ENCODE measurements at regions not wholly inside any gene's neighbourhood (a gene's known extent, or its start where the extent isn't known, plus 50 kb on each side); places are given as distances from the start of the nearest gene placed in this dataset.
"Not testable (repeated sequence)": the region's sequence is repeated elsewhere in the genome, so short reads cannot be mapped to it uniquely, and the experiment has no call there.

DNA sequence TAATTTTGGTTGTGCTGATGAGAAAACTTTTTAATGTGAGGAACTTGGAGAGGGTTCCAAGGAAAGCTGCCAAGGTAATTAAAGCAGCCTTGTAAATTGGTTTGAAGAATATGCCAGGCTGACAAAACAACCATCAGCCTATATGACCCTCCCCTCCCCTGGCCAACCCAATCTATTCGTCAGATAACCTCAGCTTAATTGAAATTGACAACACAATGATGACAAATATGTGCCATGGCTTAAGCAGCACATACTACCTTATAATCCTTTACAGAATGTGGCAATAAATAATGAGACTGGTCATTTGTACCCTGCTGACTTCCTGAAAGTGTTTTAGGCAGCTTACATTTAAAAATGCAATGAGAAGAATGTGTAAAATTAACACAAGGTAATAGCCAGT is 118.2 kb downstream of the EFHB start:
- Histone ChIP-seq H3K27me3 (ENCODE audit: insufficient read depth, low read length) (no peaks in the 10 kb centered on the region), H3K27ac (ENCODE audit: low read depth, low read length) (no peak overlapping the region), H3K4me3 (ENCODE audit: insufficient read depth, low read depth, low read length) (no peak overlapping the region), H2AFZ (ENCODE audit: low read depth, low read length) (no peak overlapping the region), H3K36me3 (ENCODE audit: insufficient read depth, low read length) (no peaks in the 10 kb centered on the region), H3K9me3 (ENCODE audit: insufficient read depth, low read depth, low read length) (no peaks in the 10 kb centered on the region), H3K4me2 (ENCODE audit: low read length) (no peak overlapping the region), H3K79me2 (ENCODE audit: insufficient read depth, low read length) (no peaks in the 10 kb centered on the region), H3K4me1 (ENCODE audit: insufficient read depth, low read length) (no peaks in the 10 kb centered on the region), H3K9ac (ENCODE audit: low read length) (no peak overlapping the region), H4K20me1 (ENCODE audit: insufficient read depth, low read length) (no peaks in the 10 kb centered on the region)
- no peaks in the 10 kb centered on the region for H3K9me3 Mint-ChIP-seq (ENCODE audit: unreplicated experiment)
- H3K4me3 Mint-ChIP-seq (ENCODE audit: unreplicated experiment) = no peak overlapping the region
- no peak for DNase-seq (ENCODE audit: low read depth)
- no peak for FAIRE-seq
- TF ChIP-seq, protein P1, sequence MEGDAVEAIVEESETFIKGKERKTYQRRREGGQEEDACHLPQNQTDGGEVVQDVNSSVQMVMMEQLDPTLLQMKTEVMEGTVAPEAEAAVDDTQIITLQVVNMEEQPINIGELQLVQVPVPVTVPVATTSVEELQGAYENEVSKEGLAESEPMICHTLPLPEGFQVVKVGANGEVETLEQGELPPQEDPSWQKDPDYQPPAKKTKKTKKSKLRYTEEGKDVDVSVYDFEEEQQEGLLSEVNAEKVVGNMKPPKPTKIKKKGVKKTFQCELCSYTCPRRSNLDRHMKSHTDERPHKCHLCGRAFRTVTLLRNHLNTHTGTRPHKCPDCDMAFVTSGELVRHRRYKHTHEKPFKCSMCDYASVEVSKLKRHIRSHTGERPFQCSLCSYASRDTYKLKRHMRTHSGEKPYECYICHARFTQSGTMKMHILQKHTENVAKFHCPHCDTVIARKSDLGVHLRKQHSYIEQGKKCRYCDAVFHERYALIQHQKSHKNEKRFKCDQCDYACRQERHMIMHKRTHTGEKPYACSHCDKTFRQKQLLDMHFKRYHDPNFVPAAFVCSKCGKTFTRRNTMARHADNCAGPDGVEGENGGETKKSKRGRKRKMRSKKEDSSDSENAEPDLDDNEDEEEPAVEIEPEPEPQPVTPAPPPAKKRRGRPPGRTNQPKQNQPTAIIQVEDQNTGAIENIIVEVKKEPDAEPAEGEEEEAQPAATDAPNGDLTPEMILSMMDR (IDR thresholded peaks at IDR 0.05; ENCODE audit: insufficient read depth, low read depth, low read length) = no peak
- no peak for TF ChIP-seq EZH2 (IDR thresholded peaks at IDR 0.05; ENCODE audit: insufficient read depth, low read length)
- no peaks in the 10 kb centered on the region for H3K36me3 Mint-ChIP-seq (ENCODE audit: low read depth, unreplicated experiment)
- no peaks in the 10 kb centered on the region for H3K4me1 Mint-ChIP-seq (ENCODE audit: low read depth, unreplicated experiment)
- no peak overlapping the region for H3K27ac Mint-ChIP-seq (ENCODE audit: unreplicated experiment)
- H3K27me3 Mint-ChIP-seq (ENCODE audit: low read depth, unreplicated experiment) = no peaks in the 10 kb centered on the region

DNA sequence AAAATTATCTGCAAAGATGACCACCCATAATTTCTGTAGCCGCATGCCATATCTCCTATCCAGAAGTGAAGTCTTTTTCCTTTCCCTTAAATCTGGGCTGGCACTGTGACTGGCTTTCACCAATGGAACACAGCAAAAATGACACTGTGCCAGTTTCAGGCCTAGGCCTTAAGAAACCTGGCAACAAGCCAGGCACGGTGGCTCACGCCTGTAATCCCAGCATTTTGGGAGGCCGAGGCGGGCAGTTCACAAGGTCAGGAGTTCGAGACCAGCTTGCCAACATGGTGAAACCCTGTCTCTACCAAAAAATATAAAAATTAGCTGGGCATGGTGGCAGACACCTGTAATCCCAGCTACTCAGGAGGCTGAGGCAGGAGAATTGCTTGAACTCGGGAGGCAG is 120.3 kb downstream of the EFHB start:
- not testable (repeated sequence) for H3K4me2 ChIP-seq (ENCODE audit: low read length); H3K9me3 Mint-ChIP-seq (ENCODE audit: unreplicated experiment); H3K36me3 ChIP-seq (ENCODE audit: insufficient read depth, low read length); FAIRE-seq; H3K4me1 ChIP-seq (ENCODE audit: insufficient read depth, low read length); H3K27ac Mint-ChIP-seq (ENCODE audit: unreplicated experiment); H3K9ac ChIP-seq (ENCODE audit: low read length); H3K27ac ChIP-seq (ENCODE audit: low read depth, low read length); H3K27me3 ChIP-seq (ENCODE audit: insufficient read depth, low read length); H2AFZ ChIP-seq (ENCODE audit: low read depth, low read length); H3K4me3 ChIP-seq (ENCODE audit: insufficient read depth, low read depth, low read length); H3K4me1 Mint-ChIP-seq (ENCODE audit: low read depth, unreplicated experiment); H3K36me3 Mint-ChIP-seq (ENCODE audit: low read depth, unreplicated experiment); H3K4me3 Mint-ChIP-seq (ENCODE audit: unreplicated experiment); H3K9me3 ChIP-seq (ENCODE audit: insufficient read depth, low read depth, low read length); H3K79me2 ChIP-seq (ENCODE audit: insufficient read depth, low read length); DNase-seq (ENCODE audit: low read depth); H4K20me1 ChIP-seq (ENCODE audit: insufficient read depth, low read length); H3K27me3 Mint-ChIP-seq (ENCODE audit: low read depth, unreplicated experiment)

DNA sequence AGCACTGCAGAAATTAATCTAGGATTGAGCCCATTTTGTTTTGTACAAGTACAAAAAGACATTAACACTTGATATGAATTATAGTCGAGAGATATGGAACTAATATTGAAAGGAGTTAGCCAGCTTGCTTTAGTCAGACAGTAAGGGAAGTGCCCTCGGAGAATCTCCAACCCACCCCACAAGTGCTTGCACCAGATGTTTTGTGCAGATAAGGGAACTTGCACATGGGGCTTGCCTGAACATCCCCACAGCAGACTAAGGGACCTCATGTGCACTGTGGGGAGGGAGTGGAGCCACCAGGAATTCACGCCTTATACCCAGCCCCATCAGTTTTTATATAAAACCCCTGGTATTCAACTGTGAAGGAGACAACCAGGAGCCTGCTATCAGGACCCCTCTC is 122.3 kb downstream of the EFHB start:
- DNase-seq (ENCODE audit: low read depth) (no peak), FAIRE-seq (no peak)
- H3K27ac Mint-ChIP-seq (ENCODE audit: unreplicated experiment) = no peak overlapping the region
- Histone ChIP-seq H3K9ac (ENCODE audit: low read length) (no peak overlapping the region), H2AFZ (ENCODE audit: low read depth, low read length) (no peak overlapping the region), H3K36me3 (ENCODE audit: insufficient read depth, low read length) (no peaks in the 10 kb centered on the region), H3K4me3 (ENCODE audit: insufficient read depth, low read depth, low read length) (no peak overlapping the region), H3K9me3 (ENCODE audit: insufficient read depth, low read depth, low read length) (no peaks in the 10 kb centered on the region), H3K27me3 (ENCODE audit: insufficient read depth, low read length) (no peaks in the 10 kb centered on the region), H3K79me2 (ENCODE audit: insufficient read depth, low read length) (no peaks in the 10 kb centered on the region), H3K4me1 (ENCODE audit: insufficient read depth, low read length) (no peaks in the 10 kb centered on the region), H4K20me1 (ENCODE audit: insufficient read depth, low read length) (no peaks in the 10 kb centered on the region), H3K27ac (ENCODE audit: low read depth, low read length) (no peak overlapping the region), H3K4me2 (ENCODE audit: low read length) (no peak overlapping the region)
- no peaks in the 10 kb centered on the region for H3K9me3 Mint-ChIP-seq (ENCODE audit: unreplicated experiment)
- no peaks in the 10 kb centered on the region for H3K36me3 Mint-ChIP-seq (ENCODE audit: low read depth, unreplicated experiment)
- TF ChIP-seq, protein P1 (IDR thresholded peaks at IDR 0.05; ENCODE audit: insufficient read depth, low read depth, low read length) = no peak
- no peak for TF ChIP-seq EZH2 (IDR thresholded peaks at IDR 0.05; ENCODE audit: insufficient read depth, low read length)
- H3K27me3 Mint-ChIP-seq (ENCODE audit: low read depth, unreplicated experiment) = no peaks in the 10 kb centered on the region
- H3K4me3 Mint-ChIP-seq (ENCODE audit: unreplicated experiment) = no peak overlapping the region
- H3K4me1 Mint-ChIP-seq (ENCODE audit: low read depth, unreplicated experiment) = no peaks in the 10 kb centered on the region
